ENCODE measurements at regions not wholly inside any gene's neighbourhood (a gene's known extent, or its start where the extent isn't known, plus 50 kb on each side); places are given as distances from the start of the nearest gene placed in this dataset.

GRCh38 chr7:116083796-116084195 lies 53.2 kb upstream of the TFEC start:
- TF ChIP-seq CTCF (IDR thresholded peaks at IDR 0.05): no peak
- DNase-seq (ENCODE audit: extremely low spot score, unreplicated experiment): no peak
- H3K4me1 Mint-ChIP-seq (ENCODE audit: unreplicated experiment): no peaks in the 10 kb centered on the region
- peaks cover 15% of the 10 kb centered on the region for H3K9me3 Mint-ChIP-seq (ENCODE audit: unreplicated experiment)
- no peak overlapping the region for H3K4me3 Mint-ChIP-seq (ENCODE audit: unreplicated experiment)
- H3K36me3 Mint-ChIP-seq (ENCODE audit: unreplicated experiment): no peaks in the 10 kb centered on the region
- H3K27me3 Mint-ChIP-seq (ENCODE audit: unreplicated experiment): no peaks in the 10 kb centered on the region
- no peak overlapping the region for H3K27ac Mint-ChIP-seq (ENCODE audit: unreplicated experiment)

- no peak overlapping the region for H3K4me3 Mint-ChIP-seq (ENCODE audit: unreplicated experiment)
- H3K9me3 Mint-ChIP-seq (ENCODE audit: unreplicated experiment): no peaks in the 10 kb centered on the region
- no peak for DNase-seq (ENCODE audit: extremely low spot score, unreplicated experiment)
- no peak for TF ChIP-seq CTCF (IDR thresholded peaks at IDR 0.05)
- H3K4me1 Mint-ChIP-seq (ENCODE audit: unreplicated experiment): no peaks in the 10 kb centered on the region
- H3K27me3 Mint-ChIP-seq (ENCODE audit: unreplicated experiment): no peaks in the 10 kb centered on the region
- no peak overlapping the region for H3K27ac Mint-ChIP-seq (ENCODE audit: unreplicated experiment)
- H3K36me3 Mint-ChIP-seq (ENCODE audit: unreplicated experiment): no peaks in the 10 kb centered on the region
These were observed 56.0 kb upstream of the TFEC start for GRCh38 chr7:116086547-116087045.

- H3K36me3 Mint-ChIP-seq (ENCODE audit: unreplicated experiment): no peaks in the 10 kb centered on the region
- TF ChIP-seq CTCF (IDR thresholded peaks at IDR 0.05): no peak
- no peak for DNase-seq (ENCODE audit: extremely low spot score, unreplicated experiment)
- H3K4me3 Mint-ChIP-seq (ENCODE audit: unreplicated experiment): no peak overlapping the region
- peaks cover 4% of the 10 kb centered on the region for H3K4me1 Mint-ChIP-seq (ENCODE audit: unreplicated experiment)
- H3K27me3 Mint-ChIP-seq (ENCODE audit: unreplicated experiment): no peaks in the 10 kb centered on the region
- no peak overlapping the region for H3K27ac Mint-ChIP-seq (ENCODE audit: unreplicated experiment)
- no peaks in the 10 kb centered on the region for H3K9me3 Mint-ChIP-seq (ENCODE audit: unreplicated experiment)
These were observed 56.7 kb upstream of the TFEC start for GRCh38 chr7:116087291-116087690.

GRCh38 chr7:116087984-116088383 lies 57.4 kb upstream of the TFEC start:
- H3K4me1 Mint-ChIP-seq (ENCODE audit: unreplicated experiment): peaks cover 4% of the 10 kb centered on the region
- H3K27ac Mint-ChIP-seq (ENCODE audit: unreplicated experiment): no peak overlapping the region
- no peaks in the 10 kb centered on the region for H3K36me3 Mint-ChIP-seq (ENCODE audit: unreplicated experiment)
- TF ChIP-seq CTCF (IDR thresholded peaks at IDR 0.05): no peak
- H3K27me3 Mint-ChIP-seq (ENCODE audit: unreplicated experiment): no peaks in the 10 kb centered on the region
- H3K4me3 Mint-ChIP-seq (ENCODE audit: unreplicated experiment): no peak overlapping the region
- DNase-seq (ENCODE audit: extremely low spot score, unreplicated experiment): no peak
- H3K9me3 Mint-ChIP-seq (ENCODE audit: unreplicated experiment): no peaks in the 10 kb centered on the region

GRCh38 chr7:116089293-116089692 lies 58.7 kb upstream of the TFEC start:
- no peak for DNase-seq (ENCODE audit: extremely low spot score, unreplicated experiment)
- no peak for TF ChIP-seq CTCF (IDR thresholded peaks at IDR 0.05)
- Mint-ChIP-seq H3K4me3 (ENCODE audit: unreplicated experiment) (no peak overlapping the region), H3K27me3 (ENCODE audit: unreplicated experiment) (no peaks in the 10 kb centered on the region), H3K4me1 (ENCODE audit: unreplicated experiment) (peaks cover 4% of the 10 kb centered on the region), H3K36me3 (ENCODE audit: unreplicated experiment) (no peaks in the 10 kb centered on the region), H3K9me3 (ENCODE audit: unreplicated experiment) (no peaks in the 10 kb centered on the region), H3K27ac (ENCODE audit: unreplicated experiment) (no peak overlapping the region)
